Body of pancreas (tissue), 4 donors: ENCODE measurements at regions not wholly inside any gene's neighbourhood (a gene's known extent, or its start where the extent isn't known, plus 50 kb on each side); places are given as distances from the start of the nearest gene placed in this dataset.

ENCODE experiments used
- ATAC-seq: fragments of 150-250 bp; one replicate; pipeline ENCODE4 v1.9.1; 2016
- DNase-seq, 4 donors: peaks; one replicate each; pipeline ENCODE4 v3.0.0-alpha.2; 2019
- H3K27ac ChIP-seq, 4 donors: fragments of 200-600 bp; sonication (generic); 1 replicate in 3 of 4; 2 replicates in 1 of 4; pipeline versions ENCODE4 v1.5.1 to v1.6.1; 2016 to 2019; ENCODE audit warnings: mild to moderate bottlenecking in 1 of 4, mixed read lengths in 1 of 4, moderate library complexity in 1 of 4
- H3K27me3 ChIP-seq, 2 donors: fragments of 200-600 bp; sonication (generic); one replicate each; pipeline ENCODE4 v1.6.0; 2016; ENCODE audit warnings: mild to moderate bottlenecking in 1 of 2
- H3K36me3 ChIP-seq, 2 donors: fragments of 200-600 bp; sonication (generic); replicated peaks in 1 of 2; 2 replicates each; pipeline ENCODE4 v1.5.1; 2016; ENCODE audit warnings: low read depth in 2 of 2; ENCODE audit not compliant: insufficient read depth in 1 of 2
- H3K4me1 ChIP-seq: fragments of 200-600 bp; sonication (generic); one replicate; pipeline ENCODE4 v1.6.0; 2016
- H3K4me3 ChIP-seq, 2 donors: fragments of 200-600 bp; sonication (generic); 1 replicate in 1 of 2; 2 replicates in 1 of 2; pipeline ENCODE4 v1.5.1; 2016 to 2019
- H3K9me3 ChIP-seq, 3 donors: fragments of 200-600 bp; sonication (generic); 1 replicate in 2 of 3; 2 replicates in 1 of 3; pipeline ENCODE4 v1.5.1; 2016
- CTCF ChIP-seq, 7 experiments: fragments of 450-650 bp in 4 of 7; fragments of 200-600 bp in 3 of 7; sonication (generic) in 3 of 7; IDR thresholded peaks; one replicate each; pipeline ENCODE4 v1.5.1; 2016 to 2019; ENCODE audit warnings: antibody characterized with exemption in 7 of 7
- POLR2A ChIP-seq, 3 donors: fragments of 450-650 bp; IDR thresholded peaks; one replicate each; pipeline ENCODE4 v1.6.1; 2016; ENCODE audit warnings: antibody characterized with exemption in 3 of 3, mild to moderate bottlenecking in 2 of 3
- WGBS, 2 donors: methylation state at CpG; one replicate each; pipeline ENCODE4 v1.1.5; 2017; 5-methylcytosine and 5-hydroxymethylcytosine counted together
- intact Hi-C: fragments of 100-400 bp; cut with DNase I; formaldehyde crosslinking; loops from one replicate; pipeline ENCODE4 v1.15.1; 2023

- no peak overlapping the region for H3K4me3 ChIP-seq
- ATAC-seq (no peak), DNase-seq (no peak)
- TF ChIP-seq POLR2A (IDR thresholded peaks at IDR 0.05) = no peak
- TF ChIP-seq CTCF (IDR thresholded peaks at IDR 0.05) = no peak
- 87% methylated on average over 26 of the region's 26 CpGs for WGBS, 2 donors
- H3K36me3 ChIP-seq = no peaks in the 10 kb centered on the region
- no peak overlapping the region for H3K27ac ChIP-seq
- peaks cover 10% of the 10 kb centered on the region for H3K4me1 ChIP-seq
- H3K27me3 ChIP-seq = peaks cover 0 to 9% of the 10 kb centered on the region in 2 donors
- no peaks in the 10 kb centered on the region for H3K9me3 ChIP-seq
- intact Hi-C loops = loop anchor here (5.0 to 10.0 kb wide), 2 partner anchors 207 to 491 kb away; partner anchors contain the start of gene FOXC2
These were observed 259.1 kb downstream of the C16orf95 start for GRCh38 chr16:87057951-87058560.

GRCh38 chr16:87058728-87059250 is 258.4 kb downstream of the C16orf95 start:
- ATAC-seq (no peak), DNase-seq (no peak)
- peaks cover 10% of the 10 kb centered on the region for H3K4me1 ChIP-seq
- WGBS, 2 donors = 89% methylated on average over 17 of the region's 17 CpGs
- intact Hi-C loops = loop anchor here (5.0 to 10.0 kb wide), 2 partner anchors 206 to 491 kb away; partner anchors contain the start of gene FOXC2
- TF ChIP-seq CTCF (IDR thresholded peaks at IDR 0.05) (no peak), POLR2A (IDR thresholded peaks at IDR 0.05) (no peak)
- no peaks in the 10 kb centered on the region for H3K36me3 ChIP-seq
- H3K9me3 ChIP-seq = no peaks in the 10 kb centered on the region
- no peak overlapping the region for H3K27ac ChIP-seq
- H3K27me3 ChIP-seq = peaks cover 0 to 4% of the 10 kb centered on the region in 2 donors
- no peak overlapping the region for H3K4me3 ChIP-seq

- no peak for ATAC-seq
- intact Hi-C loops = no loop called here
- TF ChIP-seq POLR2A (IDR thresholded peaks at IDR 0.05) (no peak), CTCF (IDR thresholded peaks at IDR 0.05) (no peak)
- no peaks in the 10 kb centered on the region for H3K9me3 ChIP-seq
- H3K36me3 ChIP-seq = no peaks in the 10 kb centered on the region
- WGBS, 2 donors = 55 to 65% methylated on average over 16 of the region's 16 CpGs
- H3K27me3 ChIP-seq = no peaks in the 10 kb centered on the region
- H3K4me1 ChIP-seq = peaks cover 10% of the 10 kb centered on the region
- no peak overlapping the region for H3K27ac ChIP-seq
- H3K4me3 ChIP-seq = no peak overlapping the region
- DNase-seq = no peak
These were observed 256.9 kb downstream of the C16orf95 start for GRCh38 chr16:87060034-87060986.

- H3K36me3 ChIP-seq = no peaks in the 10 kb centered on the region
- intact Hi-C loops = no loop called here
- DNase-seq = no peak
- TF ChIP-seq POLR2A (IDR thresholded peaks at IDR 0.05) (no peak), CTCF (IDR thresholded peaks at IDR 0.05) (no peak)
- no peak for ATAC-seq
- H3K4me3 ChIP-seq = no peak overlapping the region
- peaks cover 10% of the 10 kb centered on the region for H3K4me1 ChIP-seq
- no peaks in the 10 kb centered on the region for H3K27me3 ChIP-seq
- no peaks in the 10 kb centered on the region for H3K9me3 ChIP-seq
- 37 to 44% methylated on average over 5 of the region's 5 CpGs for WGBS, 2 donors
- no peak overlapping the region for H3K27ac ChIP-seq
These were observed 255.8 kb downstream of the C16orf95 start for GRCh38 chr16:87061243-87061920.
